GM12878 (cell line): ENCODE measurements at regions not wholly inside any gene's neighbourhood (a gene's known extent, or its start where the extent isn't known, plus 50 kb on each side); places are given as distances from the start of the nearest gene placed in this dataset.

ENCODE experiments used
- ATAC-seq: fragments of 200-7000 bp; cut with Tn5 transposase; 3 replicates; pipeline ENCODE4 v1.9.1; 2020; ENCODE audit warnings: mild to moderate bottlenecking, moderate library complexity
- BruUV-seq: library from RNA; stranded (reverse); fragments of 400-500 nt; replicated peaks from 2 replicates; lab custom pipeline; 2021; lab: Mats Ljungman, UMichigan
- CTCF ChIA-PET: fragments of 300-600 bp; sonication (Branson Sonifier 250); formaldehyde crosslinking; extraction: SDS; loops from one replicate; lab custom pipeline; 2021; ENCODE audit warnings: inconsistent platforms; lab: Yijun Ruan, JAX
- POLR2A ChIA-PET: fragments of 350-600 bp; formaldehyde crosslinking; extraction: SDS; loops from one replicate; lab custom pipeline; 2021; ENCODE audit warnings: inconsistent platforms; lab: Charles Lee
- RAD21 ChIA-PET: fragments of 300-600 bp; sonication (Branson Sonifier 250); formaldehyde crosslinking; loops from one replicate; lab custom pipeline; 2023; ENCODE audit warnings: antibody characterized with exemption; ENCODE audit not compliant: unreplicated experiment; lab: Charles Lee
- SMC1A ChIA-PET: fragments of 300-600 bp; sonication (Branson Sonifier 250); formaldehyde crosslinking; loops from one replicate; lab custom pipeline; 2023; ENCODE audit not compliant: unreplicated experiment, uncharacterized antibody; lab: Charles Lee
- DNase-seq: peaks from one replicate; pipeline ENCODE4 v3.0.0-alpha.2; 2011; ENCODE audit warnings: low read depth, low spot score
- FAIRE-seq: peaks from 3 replicates; lab custom pipeline; 2011; peaks lifted over from hg19 to GRCh38; lab: Jason Lieb, UNC
- H2AFZ ChIP-seq: 2 replicates; pipeline ENCODE4 v1.6.0; 2011; ENCODE audit warnings: low read depth, low read length, control low read depth; ENCODE audit not compliant: control insufficient read depth
- H3K27ac ChIP-seq: 2 replicates; pipeline ENCODE4 v1.5.1; 2011; ENCODE audit warnings: control low read depth; ENCODE audit not compliant: control insufficient read depth, insufficient read depth
- H3K27me3 ChIP-seq, 2 experiments: replicated peaks in 1 of 2; 2 replicates each; pipeline versions ENCODE4 v1.6.0 to v1.6.1; 2011; ENCODE audit warnings: low read length in 1 of 2; ENCODE audit not compliant: control insufficient read depth in 2 of 2, insufficient read depth in 2 of 2
- H3K36me3 ChIP-seq, 2 experiments: 2 replicates each; pipeline ENCODE4 v1.5.1; 2011; ENCODE audit warnings: low read length in 1 of 2; ENCODE audit not compliant: control insufficient read depth in 2 of 2, insufficient read depth in 2 of 2
- H3K4me1 ChIP-seq: 2 replicates; pipeline ENCODE4 v1.6.1; 2011; ENCODE audit warnings: mild to moderate bottlenecking, low read length, moderate library complexity, mixed read lengths; ENCODE audit not compliant: control insufficient read depth, insufficient read depth
- H3K4me2 ChIP-seq: 2 replicates; pipeline ENCODE4 v1.6.0; 2011; ENCODE audit warnings: control low read depth; ENCODE audit not compliant: control insufficient read depth, insufficient read depth
- H3K4me3 ChIP-seq: fragments of 200-600 bp; sonication (generic); 2 replicates; pipeline ENCODE4 v1.5.1; 2016
- H3K79me2 ChIP-seq: 2 replicates; pipeline ENCODE4 v1.6.0; 2011; ENCODE audit warnings: low read length; ENCODE audit not compliant: control insufficient read depth, insufficient read depth
- H3K9ac ChIP-seq: 2 replicates; pipeline ENCODE4 v1.8.0; 2011; ENCODE audit warnings: low read length, control low read depth, mixed read lengths; ENCODE audit not compliant: control insufficient read depth, insufficient read depth
- H3K9me3 ChIP-seq: replicated peaks from 3 replicates; pipeline ENCODE4 v1.5.1; 2011; ENCODE audit warnings: mild to moderate bottlenecking, low read length; ENCODE audit not compliant: control insufficient read depth, insufficient read depth
- H4K20me1 ChIP-seq: 2 replicates; pipeline ENCODE4 v1.6.0; 2011; ENCODE audit not compliant: control insufficient read depth, insufficient read depth
- BCL11A ChIP-seq: IDR thresholded peaks from 2 replicates; pipeline ENCODE4 v1.6.1; 2011; ENCODE audit warnings: low read depth, low read length
- CHD1 ChIP-seq: IDR thresholded peaks from 2 replicates; pipeline ENCODE4 v1.6.1; 2012; ENCODE audit warnings: low read depth, low read length, improper control_type of control experiment
- FOXM1 ChIP-seq: IDR thresholded peaks from 2 replicates; pipeline ENCODE4 v1.6.1; 2012; ENCODE audit warnings: low read depth, mild to moderate bottlenecking, inconsistent platforms, low read length, moderate library complexity
- HDAC6 ChIP-seq: fragments of 200-600 bp; sonication (generic); IDR thresholded peaks from one replicate; pipeline ENCODE4 v1.8.0; 2017; ENCODE audit warnings: antibody characterized with exemption; ENCODE audit not compliant: unreplicated experiment
- IRF5 ChIP-seq: fragments of 450-650 bp; IDR thresholded peaks from 2 replicates; pipeline ENCODE4 v1.6.1; 2017; ENCODE audit warnings: borderline replicate concordance
- JUNB ChIP-seq: IDR thresholded peaks from 2 replicates; pipeline ENCODE4 v1.6.1; 2016; ENCODE audit warnings: antibody characterized with exemption, mild to moderate bottlenecking
- NFIC ChIP-seq: IDR thresholded peaks from 2 replicates; pipeline ENCODE4 v1.6.1; 2012; ENCODE audit warnings: low read depth, mild to moderate bottlenecking, inconsistent platforms, low read length, moderate library complexity
- NFYA ChIP-seq: IDR thresholded peaks from 2 replicates; pipeline ENCODE4 v1.6.1; 2011; ENCODE audit warnings: low read depth, mild to moderate bottlenecking, low read length, improper control_type of control experiment, borderline replicate concordance
- REST ChIP-seq: IDR thresholded peaks from 2 replicates; pipeline ENCODE4 v1.6.1; 2012; ENCODE audit warnings: mild to moderate bottlenecking, low read depth, low read length
- SPI1 ChIP-seq: IDR thresholded peaks from 2 replicates; pipeline ENCODE4 v1.6.1; 2011; ENCODE audit warnings: low read depth, mild to moderate bottlenecking, low read length, moderate library complexity, borderline replicate concordance; ENCODE audit not compliant: insufficient read depth
- SREBF1 ChIP-seq: IDR thresholded peaks from 2 replicates; pipeline ENCODE4 v1.6.1; 2012; ENCODE audit warnings: mild to moderate bottlenecking, low read length
- SUPT20H ChIP-seq: IDR thresholded peaks from 2 replicates; pipeline ENCODE4 v1.6.1; 2011; ENCODE audit warnings: low read depth, mild to moderate bottlenecking, low read length, moderate library complexity, borderline replicate concordance; ENCODE audit not compliant: control insufficient read depth
- TAF1 ChIP-seq: IDR thresholded peaks from 2 replicates; pipeline ENCODE4 v1.6.1; 2011; ENCODE audit warnings: mild to moderate bottlenecking, low read depth, low read length, borderline replicate concordance
- TCF7 ChIP-seq: IDR thresholded peaks from 2 replicates; pipeline ENCODE4 v1.6.1; 2014; ENCODE audit warnings: antibody characterized with exemption, borderline replicate concordance
- YBX1 ChIP-seq: fragments of 450-650 bp; IDR thresholded peaks from 2 replicates; pipeline ENCODE4 v1.6.1; 2016; ENCODE audit warnings: antibody characterized with exemption
- ZBED1 ChIP-seq: IDR thresholded peaks from 2 replicates; pipeline ENCODE4 v1.6.1; 2016; ENCODE audit warnings: borderline replicate concordance
- ZBTB33 ChIP-seq: fragments of 450-650 bp; IDR thresholded peaks from 2 replicates; pipeline ENCODE4 v1.6.1; 2017; ENCODE audit warnings: mild to moderate bottlenecking
- WGBS: methylation state at CpG from one replicate; pipeline ENCODE4 v1.1.6; 2016; ENCODE audit warnings: low lambda C conversion rate; ENCODE audit not compliant: insufficient replicate concordance, insufficient coverage; ENCODE audit errors: missing lambda C conversion rate; 5-methylcytosine and 5-hydroxymethylcytosine counted together
- in situ Hi-C: fragments of 300-500 bp; cut with MboI; formaldehyde crosslinking; loops from 9 replicates; pipeline ENCODE4 v1.14.3; 2018; ENCODE audit warnings: mixed read lengths
- intact Hi-C: fragments of 100-400 bp; cut with micrococcal nuclease; formaldehyde crosslinking; loops from one replicate; pipeline ENCODE4 v1.14.2; 2022; ENCODE audit not compliant: unreplicated experiment

- ChIA-PET SMC1A (interaction anchor here (0.8 kb wide), 1 partner anchor 35 kb away, joined by 3 read pairs; no protein-coding TSS in a partner anchor), POLR2A (no interaction called here), CTCF (no interaction called here), RAD21 (no interaction called here)
- H2AFZ ChIP-seq, result no peak overlapping the region
- no peaks in the 10 kb centered on the region for H3K36me3 ChIP-seq
- in situ Hi-C loops (no loop called here), intact Hi-C loops (no loop called here)
- H3K4me2 ChIP-seq, result no peak overlapping the region
- DNase-seq (no peak), FAIRE-seq (no peak), ATAC-seq (no peak)
- no peak overlapping the region for H3K4me3 ChIP-seq
- no peaks in the 10 kb centered on the region for H3K4me1 ChIP-seq
- 31% methylated on average over 4 of the region's 4 CpGs for WGBS
- no peaks in the 10 kb centered on the region for H4K20me1 ChIP-seq
- no peaks in the 10 kb centered on the region; the same call in 2 of the 3 replicates for H3K9me3 ChIP-seq
- H3K27me3 ChIP-seq, result no peaks in the 10 kb centered on the region
- no peak overlapping the region for H3K9ac ChIP-seq
- BruUV-seq, result no TSS peak
- no peak overlapping the region for H3K27ac ChIP-seq
- no peaks in the 10 kb centered on the region for H3K79me2 ChIP-seq
- TF ChIP-seq BCL11A (no peak), SUPT20H (no peak), CHD1 (no peak), JUNB (no peak), NFYA (no peak), TAF1 (no peak), HDAC6 (no peak), NFIC (no peak), SREBF1 (no peak), YBX1 (no peak), IRF5 (no peak), FOXM1 (no peak), TCF7 (no peak), ZBTB33 (no peak), SPI1 (no peak), REST (no peak), ZBED1 (no peak)
Measured at GRCh38 chr20:24755411-24755922, 193.6 kb upstream of the CST7 start.
